ENCODE measurements at regions not wholly inside any gene's neighbourhood (a gene's known extent, or its start where the extent isn't known, plus 50 kb on each side); places are given as distances from the start of the nearest gene placed in this dataset.

- ChIA-PET POLR2A (ENCODE audit: low non-redundant PET) (no interaction called here), CTCF (no interaction called here)
- DNase-seq (ENCODE audit: low spot score): no peak
- no peak for TF ChIP-seq CTCF (conservative IDR thresholded peaks at IDR 0.05; ENCODE audit: low read depth)
- no peak overlapping the region for H3K27ac ChIP-seq
These were observed 963.6 kb downstream of the SOCS6 start for GRCh38 chr18:71252351-71252865.

GRCh38 chr18:71250191-71250590, 961.3 kb downstream of the SOCS6 start:
- ChIA-PET CTCF (no interaction called here), POLR2A (ENCODE audit: low non-redundant PET) (no interaction called here)
- no peak for TF ChIP-seq CTCF (conservative IDR thresholded peaks at IDR 0.05; ENCODE audit: low read depth)
- H3K27ac ChIP-seq: no peak overlapping the region
- no peak for DNase-seq (ENCODE audit: low spot score)

GRCh38 chr18:71249791-71250190, 960.9 kb downstream of the SOCS6 start:
- DNase-seq (ENCODE audit: low spot score): no peak
- CTCF ChIA-PET: no interaction called here
- POLR2A ChIA-PET (ENCODE audit: low non-redundant PET): no interaction called here

GRCh38 chr18:71242981-71243380, 954.1 kb downstream of the SOCS6 start:
- DNase-seq (ENCODE audit: low spot score): no peak
- CTCF ChIA-PET: no interaction called here
- H3K27ac ChIP-seq: no peak overlapping the region
- POLR2A ChIA-PET (ENCODE audit: low non-redundant PET): no interaction called here
- no peak for TF ChIP-seq CTCF (conservative IDR thresholded peaks at IDR 0.05; ENCODE audit: low read depth)

More at GRCh38 chr18:71249791-71250190, 960.9 kb downstream of the SOCS6 start:
- TF ChIP-seq CTCF (conservative IDR thresholded peaks at IDR 0.05; ENCODE audit: low read depth): no peak
- H3K27ac ChIP-seq: no peak overlapping the region

- CTCF ChIA-PET: no interaction called here
- H3K27ac ChIP-seq: no peak overlapping the region
- POLR2A ChIA-PET (ENCODE audit: low non-redundant PET): no interaction called here
These were observed 950.3 kb downstream of the SOCS6 start for GRCh38 chr18:71238974-71239624.

GRCh38 chr18:71237641-71238040, 948.8 kb downstream of the SOCS6 start:
- no peak overlapping the region for H3K27ac ChIP-seq
- no peak for TF ChIP-seq CTCF (conservative IDR thresholded peaks at IDR 0.05; ENCODE audit: low read depth)
- ChIA-PET CTCF (no interaction called here), POLR2A (ENCODE audit: low non-redundant PET) (no interaction called here)
- no peak for DNase-seq (ENCODE audit: low spot score)

More at GRCh38 chr18:71238974-71239624, 950.3 kb downstream of the SOCS6 start:
- DNase-seq (ENCODE audit: low spot score): no peak
- TF ChIP-seq CTCF (conservative IDR thresholded peaks at IDR 0.05; ENCODE audit: low read depth): no peak
